Stimulated activated CD8-positive, alpha-beta memory T cell treated with anti-CD3 and anti-CD28 coated beads, Interleukin-7, amount 100 ng/mL, for 4 hours (primary cell): ENCODE measurements at regions not wholly inside any gene's neighbourhood (a gene's known extent, or its start where the extent isn't known, plus 50 kb on each side); places are given as distances from the start of the nearest gene placed in this dataset.
"Not testable (repeated sequence)": the region's sequence is repeated elsewhere in the genome, so short reads cannot be mapped to it uniquely, and the experiment has no call there.

Source experiments
- DNase-seq, 2 donors: peaks; one replicate each; pipeline ENCODE4 v3.0.0-alpha.2; 2020; ENCODE audit warnings: low read depth in 2 of 2

GRCh38 chr10:20656886-20657285 lies 240.2 kb downstream of the NEBL start:
- DNase-seq, result no peak

- DNase-seq, result not testable (repeated sequence)
Measured at GRCh38 chr10:20652424-20652823, 244.7 kb downstream of the NEBL start.

- no peak for DNase-seq
Measured at GRCh38 chr10:20648263-20648874, 248.7 kb downstream of the NEBL start.

- DNase-seq, result no peak
Measured at GRCh38 chr10:20647756-20648155, 249.4 kb downstream of the NEBL start.

- no peak for DNase-seq
Measured at GRCh38 chr10:20644421-20644820, 252.7 kb downstream of the NEBL start.

GRCh38 chr10:20641605-20642004 lies 255.5 kb downstream of the NEBL start:
- DNase-seq, result no peak

- no peak for DNase-seq
Measured at GRCh38 chr10:20635570-20635969, 261.5 kb downstream of the NEBL start.

GRCh38 chr10:20634839-20635238 lies 262.3 kb downstream of the NEBL start:
- DNase-seq, result no peak

- DNase-seq, result no peak
Measured at GRCh38 chr10:20633714-20634113, 263.4 kb downstream of the NEBL start.

GRCh38 chr10:20632696-20633095 lies 264.4 kb downstream of the NEBL start:
- no peak for DNase-seq

GRCh38 chr10:20631229-20631628 lies 265.9 kb downstream of the NEBL start:
- DNase-seq, result no peak

GRCh38 chr10:20630092-20630643 lies 266.9 kb downstream of the NEBL start:
- DNase-seq, result no peak

- no peak for DNase-seq
Measured at GRCh38 chr10:20627946-20628507, 269.1 kb downstream of the NEBL start.

GRCh38 chr10:20627087-20627486 lies 270.0 kb downstream of the NEBL start:
- no peak for DNase-seq

GRCh38 chr10:20625868-20626267 lies 271.2 kb downstream of the NEBL start:
- no peak for DNase-seq

- no peak for DNase-seq
Measured at GRCh38 chr10:20624642-20625041, 272.5 kb downstream of the NEBL start.

GRCh38 chr10:20623546-20623945 lies 273.6 kb downstream of the NEBL start:
- no peak for DNase-seq

- DNase-seq, result no peak
Measured at GRCh38 chr10:20622531-20623211, 274.4 kb downstream of the NEBL start.

GRCh38 chr10:20620981-20621380 lies 276.1 kb downstream of the NEBL start:
- DNase-seq, result no peak

GRCh38 chr10:20618011-20618547 lies 279.0 kb downstream of the NEBL start:
- DNase-seq, result no peak

GRCh38 chr10:20616918-20617810 lies 279.9 kb downstream of the NEBL start:
- DNase-seq, result peak in 1 of 2 donors; percentile 2
